T-helper 9 cell (primary cell): ENCODE measurements at regions not wholly inside any gene's neighbourhood (a gene's known extent, or its start where the extent isn't known, plus 50 kb on each side); places are given as distances from the start of the nearest gene placed in this dataset.

Source experiments
- DNase-seq: peaks from one replicate; pipeline ENCODE4 v3.0.0-alpha.2; 2020

DNA sequence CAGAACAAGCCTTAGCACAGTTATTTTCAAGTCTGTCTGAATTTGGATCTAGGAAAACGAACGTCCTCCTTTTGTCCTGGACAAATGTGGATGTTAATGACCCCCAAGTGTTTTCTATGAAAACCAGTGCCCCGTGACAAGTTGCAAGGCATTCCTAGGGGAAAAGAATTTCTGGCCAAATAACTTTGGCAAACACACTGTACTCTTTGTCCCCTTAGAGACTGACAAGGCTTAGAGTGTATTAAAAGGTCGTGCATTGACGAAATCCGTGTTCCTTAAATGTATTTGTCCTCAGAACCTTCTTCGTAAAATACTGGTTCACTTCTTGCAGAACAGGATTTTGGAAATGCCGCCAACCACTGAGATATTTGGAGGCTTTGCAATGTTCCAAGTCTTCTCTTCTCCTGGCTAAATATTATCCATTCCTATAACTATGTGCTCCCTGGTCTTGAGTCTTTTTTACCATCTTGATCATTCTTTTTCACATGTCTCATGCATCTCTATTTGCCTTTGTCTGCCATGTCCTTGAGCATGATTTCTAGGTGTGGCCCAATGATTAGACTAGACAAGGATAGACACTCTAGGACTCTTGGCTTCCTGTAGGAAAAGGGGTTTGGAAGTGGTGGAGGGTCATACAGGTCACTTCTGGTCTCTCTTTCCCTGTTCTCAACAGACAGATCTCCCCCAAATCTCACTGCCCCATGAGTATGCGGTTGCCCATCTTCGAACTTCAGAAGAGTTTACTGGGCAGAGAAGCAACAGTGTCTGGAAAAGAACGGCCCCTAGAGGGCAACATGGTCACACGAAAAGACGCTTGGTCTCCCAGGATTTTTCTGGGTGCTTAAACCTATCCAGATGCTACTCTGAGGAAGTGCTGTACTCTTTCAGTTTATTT, 117.5 kb downstream of the EDEM1 start:
- no peak for DNase-seq

- DNase-seq: no peak
Measured at GRCh38 chr3:5305684-5305989, 118.1 kb downstream of the EDEM1 start.

- no peak for DNase-seq
Measured at GRCh38 chr3:5309171-5309570, 121.7 kb downstream of the EDEM1 start.

- no peak for DNase-seq
Measured at GRCh38 chr3:5309602-5310001, 122.1 kb downstream of the EDEM1 start.

DNA sequence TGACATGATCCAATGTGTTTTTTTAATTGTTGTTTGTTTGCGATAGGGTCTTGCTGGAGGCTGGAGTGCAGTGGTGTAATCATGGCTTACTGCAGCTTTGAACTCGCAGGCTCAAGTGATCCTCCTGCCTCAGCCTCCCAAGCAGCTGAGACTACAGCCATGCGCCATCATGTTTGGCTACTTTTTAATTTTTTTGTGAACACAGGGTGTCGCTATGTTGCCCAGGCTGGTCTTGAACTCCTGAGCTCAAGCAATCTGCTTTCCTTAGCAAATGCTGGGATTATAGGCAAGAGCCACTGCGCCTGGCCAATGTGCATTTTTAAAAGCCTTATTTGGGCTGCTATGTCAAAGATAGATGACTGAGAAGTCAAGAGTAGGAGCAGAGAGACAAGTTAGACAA, 123.0 kb downstream of the EDEM1 start:
- DNase-seq: no peak

- DNase-seq: no peak
Measured at GRCh38 chr3:5312290-5312689, 124.8 kb downstream of the EDEM1 start.

- no peak for DNase-seq
Measured at GRCh38 chr3:5314897-5315296, 127.4 kb downstream of the EDEM1 start.

DNA sequence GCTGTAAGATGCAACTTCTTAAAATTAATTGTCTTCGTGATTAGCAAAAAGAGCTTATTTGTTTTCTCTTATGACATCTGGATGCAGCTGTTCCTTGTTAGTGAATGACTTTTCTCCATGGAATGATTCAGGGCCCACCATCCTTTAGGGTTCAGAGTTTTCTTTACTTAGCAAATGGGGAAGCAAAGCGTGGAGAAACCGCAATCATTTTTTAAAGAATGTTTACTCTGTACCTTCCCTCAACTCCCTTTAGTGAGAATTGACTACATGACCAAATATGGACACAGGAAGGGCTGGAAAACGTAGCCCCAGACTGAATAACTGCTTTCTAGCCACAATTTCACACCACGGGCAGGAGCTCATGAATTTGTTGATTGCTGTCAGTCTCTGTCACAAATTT, 130.1 kb downstream of the EDEM1 start:
- no peak for DNase-seq

GRCh38 chr3:5319454-5319853, 131.9 kb downstream of the EDEM1 start:
- no peak for DNase-seq

DNA sequence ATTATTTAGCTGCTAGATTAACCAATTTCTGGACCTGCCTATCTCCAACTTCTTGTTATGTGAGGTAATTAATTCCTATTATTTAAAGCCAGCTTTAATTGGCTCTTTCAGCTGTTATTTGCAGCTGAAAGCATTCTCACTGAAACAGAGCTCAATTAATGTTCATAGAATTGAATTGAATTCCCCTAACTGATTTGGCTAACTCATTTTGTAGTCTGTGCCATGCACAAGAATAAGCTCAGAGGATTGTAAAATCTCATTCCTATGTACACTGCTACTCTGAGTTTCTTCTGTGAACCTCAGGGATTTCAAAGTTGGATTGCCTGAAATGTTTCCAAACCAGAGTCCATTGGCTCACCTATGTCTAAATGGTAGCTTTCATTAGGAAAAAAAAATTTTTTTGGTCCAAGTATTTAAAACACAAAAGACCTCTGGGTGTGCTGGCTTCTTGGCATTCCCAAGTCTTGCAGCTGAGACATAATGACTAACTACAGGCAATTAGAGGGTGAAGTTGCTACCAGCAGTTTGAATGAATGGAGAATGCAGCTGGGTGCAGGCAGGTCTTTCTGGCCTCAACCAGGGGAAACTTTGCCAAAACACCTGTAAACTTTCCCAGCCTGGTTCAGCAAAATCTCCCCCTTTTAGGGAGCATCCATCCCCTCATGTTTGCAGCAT, 134.3 kb downstream of the EDEM1 start:
- no peak for DNase-seq

DNA sequence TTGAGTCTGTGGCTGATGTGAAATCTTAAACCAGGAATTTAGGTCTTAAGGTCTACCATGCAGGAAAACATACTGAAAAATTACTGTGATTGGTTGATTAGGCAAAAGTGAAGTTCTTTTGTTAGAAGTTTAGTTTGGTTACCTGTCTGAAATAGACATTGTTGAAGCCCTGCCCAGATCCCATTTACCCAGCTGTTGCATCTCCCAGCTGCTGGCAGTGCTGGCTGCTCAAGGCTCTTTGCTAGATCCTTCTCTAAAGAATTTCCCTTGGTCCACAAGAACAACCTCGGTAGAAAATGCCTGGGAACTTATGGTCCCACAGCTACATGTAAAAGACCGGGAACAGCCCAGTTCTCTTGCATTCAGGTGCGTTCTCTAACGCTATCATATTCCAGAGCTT, 137.3 kb downstream of the EDEM1 start:
- no peak for DNase-seq

GRCh38 chr3:5330152-5330810, 142.8 kb downstream of the EDEM1 start:
- DNase-seq: no peak

GRCh38 chr3:5331567-5332269, 144.2 kb downstream of the EDEM1 start:
- no peak for DNase-seq

DNA sequence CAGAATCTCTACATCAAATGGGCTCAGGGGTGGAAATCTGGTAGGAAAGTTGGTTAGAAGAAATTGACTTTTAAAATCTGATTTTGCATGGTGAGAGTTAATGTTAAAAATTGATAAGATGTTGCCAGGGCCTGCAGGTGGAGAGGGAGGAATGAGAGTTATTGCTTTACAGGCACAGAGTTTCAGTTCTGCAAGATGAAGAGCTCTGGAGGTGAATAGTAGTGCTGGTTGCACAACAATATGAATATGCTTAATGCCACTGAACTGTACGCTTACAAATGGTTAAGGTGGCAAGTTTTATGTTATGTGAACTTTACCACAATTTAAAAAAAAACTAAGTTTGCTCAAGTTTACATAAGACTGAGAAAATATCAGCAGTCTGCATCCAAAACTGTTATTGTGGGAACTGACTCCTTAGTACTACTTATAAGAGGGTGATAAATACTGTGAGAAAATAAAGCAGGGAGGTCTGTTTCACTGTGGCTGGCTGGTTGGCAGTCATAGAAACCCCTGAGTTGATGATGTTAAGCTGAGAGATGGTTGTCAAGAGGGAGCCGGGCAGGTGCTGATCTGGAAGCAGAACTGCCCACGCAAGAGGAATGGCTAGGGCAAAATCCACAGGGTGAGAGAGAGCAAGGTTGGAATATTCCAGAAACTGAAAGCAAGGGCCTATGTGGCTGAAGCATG, 144.9 kb downstream of the EDEM1 start:
- DNase-seq: no peak

DNA sequence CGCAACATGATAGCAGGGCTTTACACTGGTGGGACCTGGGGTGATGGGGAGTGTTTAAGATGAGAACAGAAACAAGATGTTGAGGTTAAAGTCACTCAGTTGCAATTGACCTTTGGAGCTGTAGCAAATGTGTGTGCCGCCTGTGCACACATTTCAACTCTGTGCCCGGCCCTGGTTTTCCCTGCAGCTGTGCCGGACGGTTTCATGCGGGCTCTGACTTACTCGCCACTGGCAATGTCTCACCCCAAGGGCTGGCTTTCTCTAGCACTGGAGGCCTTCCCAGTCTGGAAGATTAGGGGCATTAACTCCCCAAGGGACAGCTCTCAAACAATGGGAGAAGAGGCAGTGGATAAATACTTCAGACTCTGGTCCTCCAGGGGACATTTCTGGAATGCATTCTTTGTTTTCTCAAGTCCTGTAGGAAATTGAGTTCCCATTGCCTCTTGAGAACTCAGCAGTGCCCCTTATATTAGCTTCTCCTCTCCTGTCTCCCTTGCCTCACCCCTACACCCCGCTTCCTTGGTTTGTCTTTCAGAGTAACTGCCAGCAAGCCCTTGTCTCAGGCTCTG, 152.5 kb downstream of the EDEM1 start:
- no peak for DNase-seq

DNA sequence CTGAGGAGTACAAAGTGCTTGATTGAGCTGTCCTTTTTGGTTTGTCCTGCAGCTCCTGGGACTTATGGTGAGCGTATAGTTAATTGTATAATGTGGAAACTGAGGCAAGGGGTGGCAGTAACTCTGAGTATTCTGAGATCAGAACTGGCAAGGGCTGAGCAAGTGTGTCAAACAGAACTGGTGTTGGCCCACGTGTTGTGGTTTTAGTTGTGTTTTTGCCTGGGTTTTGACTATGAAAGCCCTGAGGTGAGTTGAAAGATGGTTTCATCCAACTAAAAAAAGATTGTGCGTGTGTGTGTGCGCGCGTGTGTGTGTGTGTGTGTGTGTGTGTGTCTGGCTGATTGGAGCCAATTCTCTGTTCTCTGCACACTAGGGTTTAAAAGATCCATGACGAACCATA, 154.1 kb downstream of the EDEM1 start:
- DNase-seq: no peak

GRCh38 chr3:5343459-5343858, 156.0 kb downstream of the EDEM1 start:
- no peak for DNase-seq

DNA sequence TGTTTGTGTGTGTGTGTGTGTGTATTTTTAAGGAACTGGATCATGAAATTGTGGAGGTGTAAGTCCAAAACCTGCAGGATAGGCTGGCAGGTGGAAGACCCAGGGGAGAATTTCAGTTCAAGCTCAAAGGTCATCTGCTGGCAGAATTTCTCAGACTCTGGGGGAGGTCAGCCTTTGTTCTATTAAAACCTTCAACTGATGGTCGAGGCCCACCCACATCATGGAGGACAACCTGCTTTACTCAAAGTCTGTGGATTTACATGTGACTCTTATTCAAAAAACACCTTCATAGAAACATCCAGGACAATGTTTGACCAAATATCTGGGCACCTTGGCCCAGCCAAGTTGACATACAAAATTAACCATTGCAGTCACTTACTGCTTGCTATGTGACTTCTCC, 157.2 kb downstream of the EDEM1 start:
- no peak for DNase-seq

GRCh38 chr3:5347486-5347885, 160.0 kb downstream of the EDEM1 start:
- DNase-seq: no peak

DNA sequence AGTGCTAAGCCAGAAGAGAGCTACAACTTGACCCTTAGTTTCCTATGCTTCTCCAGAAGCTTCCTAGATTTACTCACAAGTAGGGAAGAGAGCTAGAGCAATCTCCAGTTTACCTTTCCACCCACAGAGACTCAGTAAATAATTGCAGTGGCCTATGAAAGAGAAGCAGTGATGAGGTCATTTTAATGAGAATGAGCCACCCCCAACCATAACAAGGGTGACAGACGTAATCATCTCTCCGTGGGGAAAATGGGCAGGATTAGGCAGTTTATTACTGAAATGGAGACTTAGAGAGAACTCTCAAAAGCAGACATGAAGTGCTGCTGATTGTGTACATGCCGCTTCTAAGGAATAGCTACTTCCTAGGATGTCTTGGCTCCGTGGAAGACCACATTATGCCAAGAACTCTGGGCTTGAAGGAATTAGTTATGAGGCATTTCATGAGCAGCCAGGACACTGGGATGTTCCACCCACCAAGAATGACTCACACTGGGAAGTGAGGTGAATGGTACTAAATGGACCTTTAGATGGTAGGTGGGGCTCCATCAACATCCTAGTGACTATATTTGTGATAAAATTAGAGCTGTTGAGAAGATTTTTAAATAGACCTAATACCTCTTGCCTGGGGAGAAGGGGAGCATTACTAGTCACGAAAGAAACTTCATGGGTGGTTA, 160.9 kb downstream of the EDEM1 start:
- no peak for DNase-seq

DNA sequence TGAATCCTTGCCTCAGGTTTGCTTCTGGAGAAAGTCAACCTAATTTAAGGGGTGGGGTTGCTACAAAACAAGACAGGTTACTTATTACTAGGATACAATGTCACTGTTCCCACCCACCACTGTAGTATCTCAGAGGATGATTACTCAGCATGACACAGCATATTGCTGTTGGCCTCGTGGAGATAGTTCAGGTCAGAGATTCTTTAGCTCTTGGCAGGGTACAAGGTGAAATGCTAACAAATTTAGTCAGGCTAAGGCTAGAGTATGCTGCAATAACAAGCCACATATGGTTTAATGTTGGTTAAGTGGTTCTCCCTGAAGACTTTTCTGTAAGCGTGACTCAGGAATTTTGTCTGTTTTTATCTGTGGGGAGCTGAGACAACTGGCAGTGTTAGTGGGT, 161.8 kb downstream of the EDEM1 start:
- no peak for DNase-seq

GRCh38 chr3:5357089-5357488, 169.6 kb downstream of the EDEM1 start:
- DNase-seq: no peak
